ENCODE measurements at regions not wholly inside any gene's neighbourhood (a gene's known extent, or its start where the extent isn't known, plus 50 kb on each side); places are given as distances from the start of the nearest gene placed in this dataset.

DNA sequence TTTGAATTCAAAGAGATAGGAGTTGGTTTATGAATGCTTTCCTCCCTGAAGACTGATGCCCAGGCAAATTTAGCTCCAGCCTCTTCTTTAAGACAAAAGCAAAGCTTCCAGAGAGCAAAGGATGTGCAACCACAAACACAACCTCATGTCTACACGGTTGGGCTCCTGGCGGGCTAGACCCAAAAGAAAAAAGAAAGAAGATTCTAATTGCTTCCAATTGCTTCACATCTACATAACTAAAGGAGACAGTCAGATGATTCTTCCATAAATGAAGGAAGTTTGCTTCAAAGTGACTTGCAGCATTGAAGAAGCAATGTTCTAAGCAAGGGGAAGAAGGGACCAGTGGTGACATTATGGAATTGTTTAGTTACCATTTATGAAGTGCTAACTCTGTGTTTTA is 1603.0 kb upstream of the TENM3 start:
- TF ChIP-seq, protein P1, sequence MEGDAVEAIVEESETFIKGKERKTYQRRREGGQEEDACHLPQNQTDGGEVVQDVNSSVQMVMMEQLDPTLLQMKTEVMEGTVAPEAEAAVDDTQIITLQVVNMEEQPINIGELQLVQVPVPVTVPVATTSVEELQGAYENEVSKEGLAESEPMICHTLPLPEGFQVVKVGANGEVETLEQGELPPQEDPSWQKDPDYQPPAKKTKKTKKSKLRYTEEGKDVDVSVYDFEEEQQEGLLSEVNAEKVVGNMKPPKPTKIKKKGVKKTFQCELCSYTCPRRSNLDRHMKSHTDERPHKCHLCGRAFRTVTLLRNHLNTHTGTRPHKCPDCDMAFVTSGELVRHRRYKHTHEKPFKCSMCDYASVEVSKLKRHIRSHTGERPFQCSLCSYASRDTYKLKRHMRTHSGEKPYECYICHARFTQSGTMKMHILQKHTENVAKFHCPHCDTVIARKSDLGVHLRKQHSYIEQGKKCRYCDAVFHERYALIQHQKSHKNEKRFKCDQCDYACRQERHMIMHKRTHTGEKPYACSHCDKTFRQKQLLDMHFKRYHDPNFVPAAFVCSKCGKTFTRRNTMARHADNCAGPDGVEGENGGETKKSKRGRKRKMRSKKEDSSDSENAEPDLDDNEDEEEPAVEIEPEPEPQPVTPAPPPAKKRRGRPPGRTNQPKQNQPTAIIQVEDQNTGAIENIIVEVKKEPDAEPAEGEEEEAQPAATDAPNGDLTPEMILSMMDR (IDR thresholded peaks at IDR 0.05), result no peak
- TF ChIP-seq POLR2A (IDR thresholded peaks at IDR 0.05), result no peak

All from heart left ventricle (tissue), 13 donors.